Activated naive CD4-positive, alpha-beta T cell treated with anti-CD3 and anti-CD28 coated beads, Interleukin-2, amount 50 U/mL, for 16 hours (primary cell): ENCODE measurements at regions not wholly inside any gene's neighbourhood (a gene's known extent, or its start where the extent isn't known, plus 50 kb on each side); places are given as distances from the start of the nearest gene placed in this dataset.

ENCODE experiments used
- DNase-seq: peaks from one replicate; pipeline ENCODE4 v3.0.0-alpha.2; 2020

- no peak for DNase-seq
Observed at GRCh38 chr10:83253011-83253671, 886.2 kb upstream of the GHITM start.

GRCh38 chr10:83254698-83255097, 884.6 kb upstream of the GHITM start:
- no peak for DNase-seq

GRCh38 chr10:83262434-83262833, 876.9 kb upstream of the GHITM start:
- no peak for DNase-seq

- no peak for DNase-seq
Observed at GRCh38 chr10:83272666-83273434, 866.5 kb upstream of the GHITM start.

- DNase-seq: no peak
Observed at GRCh38 chr10:83274088-83274487, 865.2 kb upstream of the GHITM start.

GRCh38 chr10:83276971-83277370, 862.3 kb upstream of the GHITM start:
- no peak for DNase-seq

GRCh38 chr10:83283151-83283550, 856.2 kb upstream of the GHITM start:
- DNase-seq: no peak

GRCh38 chr10:83287374-83287773, 851.9 kb upstream of the GHITM start:
- no peak for DNase-seq

GRCh38 chr10:83289373-83289772, 849.9 kb upstream of the GHITM start:
- no peak for DNase-seq

- DNase-seq: no peak
Observed at GRCh38 chr10:83289948-83290347, 849.4 kb upstream of the GHITM start.

GRCh38 chr10:83301732-83302131, 837.6 kb upstream of the GHITM start:
- DNase-seq: no peak

GRCh38 chr10:83302623-83303022, 836.7 kb upstream of the GHITM start:
- DNase-seq: no peak

- DNase-seq: no peak
Observed at GRCh38 chr10:83310688-83311087, 828.6 kb upstream of the GHITM start.

GRCh38 chr10:83312570-83312969, 826.7 kb upstream of the GHITM start:
- no peak for DNase-seq

- DNase-seq: no peak
Observed at GRCh38 chr10:83332690-83333089, 806.6 kb upstream of the GHITM start.

GRCh38 chr10:83333566-83333965, 805.7 kb upstream of the GHITM start:
- DNase-seq: no peak

- no peak for DNase-seq
Observed at GRCh38 chr10:83343676-83344075, 795.6 kb upstream of the GHITM start.

- no peak for DNase-seq
Observed at GRCh38 chr10:83346266-83346910, 792.9 kb upstream of the GHITM start.

GRCh38 chr10:83352588-83352987, 786.7 kb upstream of the GHITM start:
- no peak for DNase-seq

- DNase-seq: no peak
Observed at GRCh38 chr10:83354456-83354855, 784.9 kb upstream of the GHITM start.

- DNase-seq: no peak
Observed at GRCh38 chr10:83357004-83357403, 782.3 kb upstream of the GHITM start.

GRCh38 chr10:83357627-83358026, 781.7 kb upstream of the GHITM start:
- no peak for DNase-seq

- no peak for DNase-seq
Observed at GRCh38 chr10:83367036-83367435, 772.3 kb upstream of the GHITM start.
